Colon (tissue), 2 donors: ENCODE measurements at regions not wholly inside any gene's neighbourhood (a gene's known extent, or its start where the extent isn't known, plus 50 kb on each side); places are given as distances from the start of the nearest gene placed in this dataset.

Experiments
- FAIRE-seq: peaks from 2 replicates; lab custom pipeline; 2012; peaks lifted over from hg19 to GRCh38; lab: Jason Lieb, UNC
- donor health status: control.
- donor health status: control.

GRCh38 chr3:30122359-30122758 lies 484.0 kb upstream of the TGFBR2 start:
- no peak for FAIRE-seq

- FAIRE-seq, result no peak
Observed at GRCh38 chr3:30123224-30123623, 483.2 kb upstream of the TGFBR2 start.

- FAIRE-seq, result no peak
Observed at GRCh38 chr3:30123755-30124154, 482.6 kb upstream of the TGFBR2 start.

- FAIRE-seq, result no peak
Observed at GRCh38 chr3:30124435-30125370, 481.7 kb upstream of the TGFBR2 start.

- no peak for FAIRE-seq
Observed at GRCh38 chr3:30129765-30130164, 476.6 kb upstream of the TGFBR2 start.

GRCh38 chr3:30130391-30130790 lies 476.0 kb upstream of the TGFBR2 start:
- no peak for FAIRE-seq

GRCh38 chr3:30131191-30131590 lies 475.2 kb upstream of the TGFBR2 start:
- no peak for FAIRE-seq

GRCh38 chr3:30135190-30135589 lies 471.2 kb upstream of the TGFBR2 start:
- no peak for FAIRE-seq

- no peak for FAIRE-seq
Observed at GRCh38 chr3:30139283-30139682, 467.1 kb upstream of the TGFBR2 start.

- FAIRE-seq, result no peak
Observed at GRCh38 chr3:30140356-30141075, 465.9 kb upstream of the TGFBR2 start.

GRCh38 chr3:30141178-30141581 lies 465.2 kb upstream of the TGFBR2 start:
- FAIRE-seq, result no peak

GRCh38 chr3:30141927-30142326 lies 464.5 kb upstream of the TGFBR2 start:
- no peak for FAIRE-seq

GRCh38 chr3:30142946-30143345 lies 463.5 kb upstream of the TGFBR2 start:
- no peak for FAIRE-seq

- FAIRE-seq, result no peak
Observed at GRCh38 chr3:30145281-30145680, 461.1 kb upstream of the TGFBR2 start.

- FAIRE-seq, result no peak
Observed at GRCh38 chr3:30146978-30147377, 459.4 kb upstream of the TGFBR2 start.

GRCh38 chr3:30154853-30155252 lies 451.5 kb upstream of the TGFBR2 start:
- FAIRE-seq, result no peak

GRCh38 chr3:30155755-30156154 lies 450.6 kb upstream of the TGFBR2 start:
- no peak for FAIRE-seq

GRCh38 chr3:30156586-30157498 lies 449.6 kb upstream of the TGFBR2 start:
- no peak for FAIRE-seq

GRCh38 chr3:30161375-30161774 lies 445.0 kb upstream of the TGFBR2 start:
- FAIRE-seq, result no peak

GRCh38 chr3:30162579-30162978 lies 443.8 kb upstream of the TGFBR2 start:
- FAIRE-seq, result no peak

GRCh38 chr3:30166535-30166934 lies 439.9 kb upstream of the TGFBR2 start:
- no peak for FAIRE-seq

- FAIRE-seq, result no peak
Observed at GRCh38 chr3:30167541-30168011, 438.8 kb upstream of the TGFBR2 start.
